ENCODE measurements at regions not wholly inside any gene's neighbourhood (a gene's known extent, or its start where the extent isn't known, plus 50 kb on each side); places are given as distances from the start of the nearest gene placed in this dataset.
"Not testable (repeated sequence)": the region's sequence is repeated elsewhere in the genome, so short reads cannot be mapped to it uniquely, and the experiment has no call there.

DNA sequence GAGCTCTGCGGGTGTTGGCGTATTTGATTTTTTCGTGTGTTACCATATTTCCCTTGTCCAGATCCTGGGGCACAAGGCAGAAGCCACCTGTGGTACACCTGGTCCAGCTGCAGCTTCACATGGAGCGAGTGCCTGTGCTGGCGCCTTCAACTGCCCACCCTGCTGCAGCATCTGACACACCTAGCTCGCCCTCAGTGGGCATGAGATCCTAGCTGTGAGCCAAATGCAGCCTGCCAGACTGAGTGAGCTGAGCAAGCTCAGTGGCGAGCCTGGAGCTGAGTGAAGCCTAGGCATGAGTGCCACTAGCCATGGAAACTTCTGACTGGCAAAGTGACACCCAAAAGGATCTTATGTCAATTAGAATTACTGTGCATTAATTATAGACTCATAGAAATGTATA is 1226.8 kb upstream of the FLRT2 start:
- no peak for DNase-seq

DNA sequence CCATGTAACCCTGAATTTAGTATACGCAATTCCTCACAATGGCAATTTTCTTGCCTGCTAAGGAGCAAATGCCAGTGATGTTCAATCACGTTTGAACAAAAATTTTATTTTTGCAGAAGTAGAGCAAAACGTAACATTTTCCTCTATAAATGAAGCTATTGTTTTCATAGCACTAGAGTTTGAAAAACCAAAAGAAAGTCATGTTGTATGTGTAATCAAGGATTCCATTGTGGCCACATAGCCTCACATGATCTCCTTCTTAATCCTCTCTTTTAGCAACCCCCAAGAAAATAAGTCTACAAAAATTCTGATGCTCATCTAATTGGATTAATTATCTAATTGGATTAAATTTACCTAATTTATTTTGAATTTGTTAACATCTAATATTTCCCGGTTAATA is 1217.4 kb upstream of the FLRT2 start:
- DNase-seq: no peak

DNA sequence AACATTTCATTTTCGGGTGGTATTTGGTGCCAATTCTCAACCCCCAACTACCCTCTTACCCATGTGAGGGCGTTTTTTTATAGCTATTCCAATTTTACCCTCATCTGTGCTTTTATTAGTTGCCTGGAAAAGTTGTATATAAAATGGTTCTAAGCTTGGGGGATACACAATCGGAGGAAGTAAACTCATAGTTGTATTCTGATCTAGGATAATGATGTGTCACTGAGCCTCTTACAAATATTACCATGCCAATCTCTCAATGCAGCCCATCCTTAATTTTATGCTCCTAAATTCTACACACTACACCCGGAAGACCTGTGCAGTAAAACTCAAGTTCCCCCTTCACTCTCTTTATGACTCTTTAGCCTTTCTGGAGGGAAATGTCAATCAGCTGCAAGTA is 1206.5 kb upstream of the FLRT2 start:
- no peak for DNase-seq

DNA sequence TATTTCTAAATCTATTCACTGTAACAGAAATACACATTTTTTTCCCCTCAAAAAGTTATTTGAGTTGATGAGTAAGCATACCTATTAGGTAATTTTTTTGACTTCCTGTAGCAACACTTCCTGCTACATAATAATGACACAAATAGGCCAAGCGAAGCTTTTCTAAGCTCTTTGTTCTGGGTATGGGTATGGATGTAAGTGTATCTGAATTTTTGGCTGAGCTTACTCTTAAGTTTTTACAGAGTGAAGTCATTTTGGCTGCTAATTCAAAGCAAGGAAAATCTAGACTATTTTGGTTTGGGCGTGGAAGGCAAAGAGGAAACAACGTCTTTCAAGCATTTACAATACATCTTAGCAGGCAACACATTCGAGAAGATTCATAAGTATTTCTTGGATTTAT is 1206.0 kb upstream of the FLRT2 start:
- DNase-seq: no peak

DNA sequence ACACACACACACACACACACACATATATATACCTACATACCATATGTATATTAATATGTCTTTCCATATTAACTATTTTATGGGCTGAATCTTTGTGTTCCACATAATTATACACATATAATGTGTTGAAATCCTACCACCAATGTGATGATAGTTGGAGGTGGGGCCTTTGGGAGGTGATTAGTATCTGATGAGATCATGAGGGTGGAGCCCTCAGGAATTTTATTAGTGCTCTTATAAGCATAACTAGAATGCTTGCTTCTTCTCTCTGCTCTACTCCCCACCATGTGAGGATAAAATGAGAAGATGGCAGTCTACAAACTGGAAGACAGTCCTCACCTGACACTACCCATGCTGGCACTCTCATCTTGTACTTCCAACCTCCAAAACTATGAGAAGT is 1193.5 kb upstream of the FLRT2 start:
- no peak for DNase-seq

DNA sequence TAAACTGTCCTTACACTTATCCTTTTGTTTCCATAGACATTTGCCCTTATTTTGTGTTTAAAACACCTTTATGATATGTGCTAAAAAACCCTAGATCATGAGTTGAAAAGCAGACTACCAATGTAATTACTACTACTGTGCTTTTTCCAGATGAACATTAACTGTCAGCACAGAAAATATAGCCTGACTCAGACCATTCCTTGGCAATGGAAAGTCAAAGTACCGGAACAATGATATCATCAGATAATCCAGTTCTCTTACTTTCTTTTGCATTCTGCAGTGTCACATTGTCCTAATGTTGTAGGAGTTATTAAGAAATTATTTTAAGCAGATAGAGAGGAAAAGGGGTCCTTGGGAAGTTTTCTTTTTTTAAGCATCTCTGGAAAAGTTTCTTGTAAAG is 1189.0 kb upstream of the FLRT2 start:
- no peak for DNase-seq

DNA sequence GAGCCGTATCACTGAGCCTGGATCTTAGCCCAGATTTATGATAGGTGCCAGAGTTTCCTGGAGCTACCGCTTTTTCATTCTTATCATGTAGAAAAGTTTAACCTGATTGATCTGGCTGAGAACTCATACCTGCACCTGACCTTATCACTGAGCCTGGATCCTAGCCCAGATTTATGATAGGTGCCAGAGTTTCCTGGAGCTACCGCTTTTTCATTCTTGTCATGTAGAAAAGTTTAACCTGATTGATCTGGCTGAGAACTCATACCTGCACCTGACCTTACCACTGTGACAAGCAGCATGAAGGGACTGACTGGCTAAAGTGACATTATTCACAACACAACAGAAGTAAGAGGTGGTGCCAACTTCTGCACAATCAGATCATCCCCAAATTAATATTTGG is 1188.1 kb upstream of the FLRT2 start:
- DNase-seq: not testable (repeated sequence)

DNA sequence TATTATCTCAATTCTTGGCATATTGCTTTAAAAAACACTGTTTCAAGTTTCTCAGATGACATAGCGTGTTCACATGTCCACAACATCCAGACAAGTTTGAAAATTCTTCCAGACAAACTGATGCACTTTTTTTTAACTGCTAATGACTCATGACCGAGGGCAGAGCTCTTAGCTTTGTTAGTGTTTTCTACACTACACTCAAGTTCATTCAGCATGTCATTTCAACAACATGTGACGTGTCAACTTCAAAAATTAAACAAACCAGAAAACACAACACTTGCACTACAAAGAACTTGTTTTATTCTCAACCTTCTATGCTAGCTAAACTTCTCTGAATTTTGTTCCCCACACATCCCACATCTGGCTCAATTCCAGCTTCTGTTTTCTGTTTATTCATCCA is 1186.3 kb upstream of the FLRT2 start:
- DNase-seq: no peak

DNA sequence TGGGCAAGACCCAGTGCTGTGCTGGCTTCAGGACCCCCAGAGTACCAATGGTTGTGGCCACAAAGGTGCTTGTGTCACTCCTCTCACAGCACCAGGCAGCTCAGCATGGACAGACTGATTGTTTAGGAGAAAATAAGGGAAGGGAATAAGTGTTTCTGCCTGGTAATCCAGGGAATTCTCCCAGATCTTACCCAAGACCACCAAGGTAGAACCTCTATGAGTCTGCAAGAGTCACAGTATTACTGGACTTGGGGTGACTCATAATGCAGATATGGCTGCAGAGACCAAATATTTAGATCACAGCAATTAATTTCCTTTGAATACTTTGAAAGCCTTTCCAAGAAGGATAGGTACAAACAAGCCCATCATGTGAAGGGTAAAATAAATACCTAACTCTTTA is 1178.3 kb upstream of the FLRT2 start:
- no peak for DNase-seq

DNA sequence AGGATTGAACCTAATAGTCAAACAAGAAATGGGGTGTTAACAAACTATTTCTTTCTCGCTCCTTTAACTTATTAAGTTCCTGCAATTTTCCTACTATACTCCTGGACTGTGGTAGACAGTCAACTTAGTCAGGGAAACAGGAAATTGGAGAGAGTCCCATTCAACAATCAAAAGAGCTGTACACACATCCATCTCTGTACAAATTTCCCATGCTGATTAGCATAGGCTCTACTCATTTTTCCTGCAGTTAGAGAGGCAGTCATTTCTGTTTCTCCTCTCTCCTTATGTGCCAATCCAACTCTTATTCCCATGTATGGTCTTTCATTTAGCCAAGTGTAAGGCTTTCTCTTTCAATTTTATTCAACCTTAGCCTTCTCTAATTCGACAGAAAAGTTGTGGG is 1168.5 kb upstream of the FLRT2 start:
- no peak for DNase-seq

DNA sequence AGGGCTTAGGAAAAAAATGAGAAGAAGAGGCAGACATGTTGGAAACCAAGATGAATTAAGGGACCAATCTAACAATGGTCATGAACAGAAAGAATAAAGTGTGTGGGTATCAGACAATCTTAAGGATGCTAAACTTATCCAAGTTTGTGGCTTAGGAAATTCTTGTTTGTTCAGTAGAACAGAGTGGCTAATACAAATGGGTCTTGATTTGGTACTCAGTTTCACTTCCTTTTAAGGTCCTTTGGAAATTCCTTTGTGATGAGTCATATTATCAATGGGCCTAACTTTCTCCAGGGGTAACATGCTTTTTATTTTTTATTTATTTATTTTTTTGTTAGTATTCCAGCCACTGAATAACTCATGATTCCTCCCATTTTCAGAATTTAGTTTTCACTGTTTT is 1154.7 kb upstream of the FLRT2 start:
- DNase-seq: no peak

DNA sequence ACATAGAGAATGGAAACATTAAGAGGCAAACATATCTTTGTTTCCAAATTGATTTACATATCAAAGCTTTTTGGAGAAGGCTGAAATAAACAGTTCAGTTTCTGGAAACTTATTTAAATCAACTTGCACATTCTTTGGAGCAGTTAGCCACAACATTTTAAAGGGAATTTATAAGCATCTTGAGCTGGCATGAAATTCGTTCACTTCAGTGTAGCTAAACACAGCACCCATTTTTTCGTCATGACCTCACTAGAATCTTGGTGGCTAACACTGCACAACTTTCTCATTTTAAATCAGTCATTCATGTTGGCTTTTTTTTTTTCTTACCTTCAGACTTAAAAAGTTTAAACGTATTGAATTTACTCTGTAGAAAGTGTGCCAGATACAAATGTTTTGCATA is 1139.9 kb upstream of the FLRT2 start:
- no peak for DNase-seq

DNA sequence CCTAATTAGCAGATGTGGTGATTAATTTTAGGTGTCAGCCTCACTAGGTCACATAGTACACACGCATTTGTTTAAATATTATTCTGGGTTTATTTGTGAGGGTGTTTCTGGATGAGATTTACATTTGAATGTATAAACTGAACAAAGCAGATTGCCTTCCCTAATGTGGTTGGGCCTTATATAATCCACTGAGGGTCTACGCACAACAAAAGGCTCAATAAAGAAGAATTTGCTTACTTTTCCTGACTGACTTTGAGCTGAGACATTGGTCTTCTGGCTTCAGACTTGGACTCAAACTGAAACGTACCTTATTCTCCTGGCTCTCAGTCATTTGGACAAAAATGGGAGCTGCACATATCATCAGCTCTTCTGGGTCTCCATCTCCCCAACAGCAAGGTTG is 1132.3 kb upstream of the FLRT2 start:
- DNase-seq: no peak

DNA sequence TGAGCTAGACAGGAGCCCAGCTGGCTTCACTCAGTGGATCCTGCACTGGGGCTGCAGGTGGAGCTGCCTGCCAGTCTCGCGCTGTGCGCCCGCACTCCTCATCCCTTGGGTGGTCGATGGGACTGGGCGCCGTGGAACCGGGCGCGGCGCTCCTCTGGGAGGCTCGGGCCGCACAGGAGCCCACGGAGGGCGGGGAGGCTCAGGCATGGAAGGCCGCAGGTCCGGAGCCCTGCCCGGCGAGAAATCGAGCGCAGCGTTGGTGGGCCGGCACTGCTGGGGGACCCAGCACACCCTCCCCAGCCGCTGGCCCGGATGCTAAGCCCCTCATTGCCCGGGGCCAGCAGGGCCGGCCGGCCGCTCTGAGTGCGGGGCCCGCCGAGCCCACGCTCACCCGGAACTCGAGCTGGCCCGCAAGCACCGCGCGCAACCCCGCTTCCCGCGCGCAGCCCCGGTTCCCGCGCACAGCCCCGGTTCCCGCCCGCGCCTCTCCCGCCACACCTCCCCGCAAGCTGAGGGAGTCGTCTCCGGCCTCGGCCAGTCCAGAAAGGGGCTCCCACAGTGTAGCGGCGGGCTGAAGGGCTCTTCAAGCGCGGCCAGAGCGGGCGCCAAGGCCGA is 1130.5 kb upstream of the FLRT2 start:
- no peak for DNase-seq

DNA sequence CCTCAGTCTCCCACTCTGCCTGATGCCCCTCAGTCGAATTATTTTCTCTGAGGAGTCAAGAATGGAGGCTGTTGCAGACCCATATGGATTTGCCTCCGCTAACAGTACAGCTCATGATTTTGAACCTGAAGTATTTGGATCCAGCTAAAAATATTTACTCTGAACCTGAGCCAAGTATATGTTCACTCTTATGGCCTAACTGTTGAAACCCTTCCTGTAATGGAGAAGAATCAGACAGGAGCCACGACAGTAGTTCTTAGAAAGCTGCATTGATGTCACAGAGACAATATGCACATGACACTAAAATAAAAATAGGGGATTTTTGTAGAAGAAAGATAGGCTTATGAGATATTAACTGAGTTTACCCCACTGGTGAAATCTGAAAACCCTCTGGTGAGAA is 1128.3 kb upstream of the FLRT2 start:
- no peak for DNase-seq

DNA sequence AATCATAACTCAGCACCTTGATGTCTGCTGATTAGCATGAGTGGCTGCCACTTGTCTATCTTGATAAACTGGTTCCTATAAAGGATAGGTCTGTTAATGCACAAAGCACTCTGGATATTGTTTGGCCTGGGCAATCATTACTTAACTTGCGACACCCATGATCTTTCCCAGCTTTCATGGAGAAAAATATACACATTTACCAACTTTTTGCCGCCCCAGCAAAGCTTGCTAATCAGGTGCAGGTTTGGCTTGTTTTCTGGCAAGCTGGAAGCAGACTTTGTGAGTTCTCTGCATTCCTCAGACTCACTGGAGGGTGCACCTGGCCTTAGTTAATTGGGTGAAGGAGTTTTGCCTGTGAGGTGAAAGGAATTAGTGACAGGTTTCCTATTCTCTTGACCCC is 1126.4 kb upstream of the FLRT2 start:
- no peak for DNase-seq

DNA sequence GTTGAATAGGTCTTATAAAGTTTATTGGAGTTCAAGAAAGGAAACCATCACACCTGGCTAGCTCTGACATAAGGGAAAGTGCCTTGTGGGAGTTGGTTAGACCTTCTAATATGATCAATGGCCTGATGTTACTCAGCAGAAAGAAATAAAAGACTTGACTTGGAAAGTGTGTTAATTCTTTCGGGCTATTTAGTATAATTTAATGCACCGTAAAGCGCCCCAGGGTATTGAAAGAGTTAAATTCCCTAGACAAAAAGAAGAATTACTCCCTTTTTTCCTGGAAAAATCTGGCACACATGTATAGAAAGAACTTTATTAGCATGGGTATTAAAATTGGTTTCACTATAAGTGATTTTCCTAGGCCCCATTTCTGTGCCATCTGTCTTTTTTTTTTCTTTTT is 1125.7 kb upstream of the FLRT2 start:
- no peak for DNase-seq

DNA sequence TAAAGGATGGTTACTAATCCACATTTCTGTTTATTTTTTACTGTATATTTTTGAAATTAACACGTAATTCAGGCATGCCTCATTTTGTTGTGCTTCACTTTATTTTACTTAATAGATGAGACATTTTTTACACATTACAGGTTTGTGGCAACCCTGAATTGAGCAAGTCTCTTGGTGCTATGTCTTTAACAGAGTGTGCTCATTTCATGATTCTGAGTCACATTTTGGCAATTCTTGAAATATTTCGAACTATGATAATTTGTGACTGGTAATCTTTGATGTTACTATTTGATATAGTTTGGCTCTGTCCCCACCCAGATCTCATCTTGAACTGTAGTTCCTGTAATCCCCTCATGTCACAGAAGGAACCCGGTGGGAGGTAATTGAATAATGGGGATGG is 1120.5 kb upstream of the FLRT2 start:
- DNase-seq: no peak

DNA sequence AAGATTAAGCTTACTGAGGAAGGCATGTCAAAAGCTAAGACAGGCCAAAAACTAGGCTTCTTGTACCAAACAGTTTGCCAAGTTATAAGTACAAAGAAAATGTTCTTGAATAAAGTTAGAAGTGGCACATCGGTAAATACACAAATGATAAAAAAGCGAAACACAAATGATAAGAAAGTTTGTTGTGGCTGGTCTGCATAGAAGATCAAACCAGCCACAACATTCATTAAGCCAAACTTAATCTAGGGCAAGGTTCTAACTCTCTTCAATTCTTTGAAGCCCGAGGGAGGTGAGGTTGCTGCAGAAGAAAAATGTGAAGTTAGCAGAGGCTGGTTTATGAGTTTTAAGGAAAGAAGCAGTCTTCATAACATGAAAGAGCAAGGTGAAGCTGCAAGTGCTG is 1119.6 kb upstream of the FLRT2 start:
- DNase-seq: no peak

DNA sequence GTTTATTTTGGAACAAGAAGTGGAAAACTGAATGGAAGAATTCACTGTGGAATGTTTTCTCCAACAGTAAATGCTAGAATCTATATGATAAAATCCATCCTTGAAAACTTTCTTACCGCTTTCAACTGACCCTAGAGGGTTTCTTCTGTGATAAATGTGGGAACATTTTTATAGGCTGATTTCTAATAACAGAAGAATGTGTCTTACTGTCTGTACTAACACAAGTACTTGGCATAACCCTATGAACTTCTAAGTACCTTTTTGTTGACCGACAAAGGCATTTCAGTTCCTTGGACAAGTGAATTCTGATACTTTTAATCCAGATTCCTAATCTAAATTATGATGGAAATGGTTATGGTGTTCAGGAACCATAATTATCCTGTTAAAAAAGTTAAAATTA is 1109.7 kb upstream of the FLRT2 start:
- no peak for DNase-seq

DNA sequence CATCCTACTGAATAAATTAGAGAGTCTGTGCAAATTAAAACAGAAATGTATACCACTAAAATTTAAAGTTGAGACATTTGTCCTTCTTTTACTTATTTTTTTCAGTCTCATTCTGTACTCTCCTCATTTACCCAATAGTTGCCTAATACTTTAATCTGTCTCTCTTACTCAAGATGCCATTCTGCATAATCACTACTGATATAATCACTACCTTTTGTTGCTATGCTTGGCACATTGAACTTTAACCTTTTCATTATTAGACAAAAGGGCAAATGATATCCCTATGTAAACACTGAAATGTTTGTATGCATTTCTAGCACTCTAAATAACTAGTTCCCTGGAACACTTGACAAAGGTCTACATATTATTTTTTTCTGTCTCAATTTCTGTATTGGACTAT is 1108.3 kb upstream of the FLRT2 start:
- DNase-seq: no peak

DNA sequence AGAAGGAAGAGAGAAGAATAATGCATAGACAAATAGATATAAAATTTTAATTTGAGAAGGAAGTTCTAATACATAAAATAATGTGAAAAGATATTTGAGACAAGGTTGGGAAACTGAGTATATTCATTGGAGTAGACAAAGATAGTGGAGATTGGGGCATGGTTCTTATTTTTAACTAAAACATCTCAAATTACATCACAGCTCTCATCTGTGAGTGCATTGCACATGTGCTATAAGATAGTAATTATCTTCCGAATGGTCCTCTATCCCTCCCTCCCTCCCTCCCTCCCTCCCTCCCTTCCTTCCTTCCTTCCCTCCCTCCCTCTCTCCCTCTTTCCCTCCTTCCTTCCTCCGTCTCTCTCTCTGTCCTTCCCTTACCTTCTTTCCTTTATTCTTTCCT is 1104.0 kb upstream of the FLRT2 start:
- no peak for DNase-seq

DNA sequence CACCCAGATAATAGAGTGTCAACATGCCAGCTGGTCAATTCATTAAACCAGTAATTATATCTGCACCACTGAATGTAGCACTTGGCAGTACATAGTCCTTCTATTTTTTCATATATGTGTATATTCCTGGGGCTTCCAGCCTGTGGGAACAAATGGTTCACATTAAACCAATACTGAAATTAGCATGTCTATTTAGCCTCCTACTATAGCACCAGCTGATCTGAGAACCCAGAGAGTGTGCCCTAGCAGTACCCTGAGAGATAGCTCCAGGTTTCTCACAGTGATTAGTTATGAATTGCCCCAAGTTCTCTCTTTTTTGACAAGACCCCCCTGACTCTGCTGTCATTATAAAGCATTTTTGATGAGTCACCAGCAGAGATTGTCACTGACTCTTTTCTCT is 1097.3 kb upstream of the FLRT2 start:
- no peak for DNase-seq

DNA sequence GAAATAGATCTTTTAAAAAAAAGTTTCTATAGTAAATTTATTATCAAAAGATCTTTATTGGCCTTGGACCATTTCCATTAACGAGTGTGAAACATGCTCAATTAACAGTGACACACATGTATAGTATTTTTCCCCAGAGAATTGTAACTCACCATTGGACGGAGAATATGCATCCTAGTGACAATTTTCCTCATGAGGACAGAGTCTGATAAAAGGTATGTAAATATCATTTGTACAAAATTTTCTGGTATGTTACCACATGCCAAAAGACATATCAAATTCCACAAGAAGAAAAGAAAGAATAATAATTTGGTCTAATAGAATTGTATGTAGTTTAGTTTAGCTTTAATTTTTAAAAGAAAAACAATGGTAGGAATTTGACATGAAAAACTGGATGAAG is 1096.0 kb upstream of the FLRT2 start:
- DNase-seq: no peak

DNA sequence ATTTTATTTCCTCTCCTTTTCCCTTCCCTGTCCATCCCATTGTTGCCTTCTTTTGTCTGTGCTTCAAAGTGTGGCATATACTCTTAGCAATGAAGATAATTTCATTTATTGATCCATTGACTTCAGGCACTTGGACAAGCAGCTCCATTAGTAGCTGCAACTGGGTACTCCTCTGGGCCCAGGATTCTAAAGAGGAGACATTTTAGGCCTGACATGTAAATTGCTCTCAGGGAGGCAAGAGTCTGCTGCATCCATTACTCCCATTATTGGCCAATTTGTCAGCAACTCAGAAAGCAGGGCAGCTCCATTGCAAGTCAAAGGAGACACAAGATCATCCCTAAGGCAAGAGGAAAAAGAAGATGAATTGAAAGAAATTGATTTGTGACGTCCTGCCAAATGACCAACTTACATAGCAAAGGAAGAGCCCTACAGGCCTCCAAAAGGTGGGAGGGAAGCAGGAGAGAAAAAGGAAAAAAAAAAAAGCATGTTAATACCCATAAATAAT is 1094.1 kb upstream of the FLRT2 start:
- DNase-seq: no peak

DNA sequence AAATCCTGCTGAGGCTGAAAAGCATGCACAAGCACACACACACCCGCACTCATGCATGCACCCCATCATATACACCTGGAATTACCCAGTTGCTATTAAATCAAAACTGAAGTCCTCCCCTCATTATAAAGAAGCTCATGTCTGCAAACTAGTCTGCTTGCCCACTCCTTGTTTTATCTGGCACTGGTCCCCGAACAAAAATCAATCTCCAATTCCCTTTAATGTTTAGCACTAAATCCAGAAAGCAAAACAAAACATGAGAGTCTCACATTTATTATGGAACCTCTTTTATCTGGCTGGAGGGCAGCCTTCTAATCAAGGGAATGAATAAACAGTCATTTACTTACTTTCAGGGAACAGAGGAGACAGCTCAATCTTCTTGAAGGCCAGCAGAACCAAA is 1093.4 kb upstream of the FLRT2 start:
- DNase-seq: no peak
